ENCODE measurements at regions not wholly inside any gene's neighbourhood (a gene's known extent, or its start where the extent isn't known, plus 50 kb on each side); places are given as distances from the start of the nearest gene placed in this dataset.
A peak's percentile ranks its signal among the peaks of the same experiment; 100 is the strongest.
"Not testable (repeated sequence)": the region's sequence is repeated elsewhere in the genome, so short reads cannot be mapped to it uniquely, and the experiment has no call there.

DNA sequence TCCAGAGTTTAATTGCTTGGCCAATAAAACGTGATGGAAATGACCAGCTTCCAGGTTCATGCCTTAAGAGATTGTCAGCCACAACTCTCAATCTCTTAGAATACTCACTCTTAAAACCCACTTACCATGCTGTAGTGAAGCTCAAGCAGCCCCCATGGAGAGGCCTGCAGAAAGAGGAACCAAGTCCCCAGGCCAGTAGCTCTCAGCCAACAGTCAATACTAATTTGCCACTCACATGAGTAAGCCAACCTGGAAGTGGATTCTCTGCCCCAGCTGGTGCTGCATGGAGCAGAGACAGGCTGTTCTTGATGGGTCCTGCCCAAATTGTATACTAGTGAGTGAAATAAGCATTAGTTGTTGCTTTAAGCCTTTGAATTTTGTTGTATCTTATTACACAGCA lies 155.9 kb downstream of the OXSM start:
- peak; percentile 73 for DNase-seq (ENCODE audit: low spot score)

DNA sequence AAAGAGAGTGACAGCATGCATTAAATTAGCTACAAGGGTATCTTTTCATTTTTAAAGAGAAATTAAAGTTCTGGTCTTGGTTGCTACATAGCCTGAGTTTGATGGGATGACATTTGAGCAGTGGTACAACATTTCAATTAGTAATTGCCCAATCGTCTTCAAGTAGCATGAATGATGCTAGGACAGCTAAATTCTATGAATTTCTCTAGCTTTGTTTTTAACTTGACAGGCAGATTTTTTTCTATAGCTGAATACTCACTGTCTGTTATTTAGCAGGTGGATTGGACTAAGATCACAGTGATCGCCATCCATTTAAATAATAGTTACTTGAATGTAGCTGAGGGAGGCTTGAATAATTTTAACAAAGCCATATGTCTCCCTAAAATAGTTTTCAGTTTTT lies 162.2 kb downstream of the OXSM start:
- no peak for DNase-seq (ENCODE audit: low spot score)

DNA sequence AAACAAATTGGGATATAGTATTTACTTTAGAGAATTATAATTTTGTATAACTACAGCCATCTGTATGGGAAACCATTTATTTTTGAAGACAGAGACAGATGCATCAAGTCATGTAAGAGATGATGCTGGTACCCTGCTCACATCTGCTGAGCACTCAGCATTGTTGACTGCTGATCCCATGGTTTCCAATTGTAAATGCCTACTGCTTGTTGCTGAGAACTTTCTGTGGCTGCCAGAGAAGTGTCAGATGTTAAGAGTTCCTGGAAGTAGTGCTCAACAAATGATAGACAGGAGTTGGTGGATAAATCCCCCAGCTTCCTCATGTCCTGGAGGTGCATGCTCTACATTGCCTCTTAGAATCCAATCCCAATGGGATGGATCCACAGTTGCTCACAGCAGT lies 167.1 kb downstream of the OXSM start:
- DNase-seq (ENCODE audit: low spot score), result no peak

GRCh38 chr3:25960776-25961175 lies 170.9 kb downstream of the OXSM start:
- peak; percentile 46 for DNase-seq (ENCODE audit: low spot score)

DNA sequence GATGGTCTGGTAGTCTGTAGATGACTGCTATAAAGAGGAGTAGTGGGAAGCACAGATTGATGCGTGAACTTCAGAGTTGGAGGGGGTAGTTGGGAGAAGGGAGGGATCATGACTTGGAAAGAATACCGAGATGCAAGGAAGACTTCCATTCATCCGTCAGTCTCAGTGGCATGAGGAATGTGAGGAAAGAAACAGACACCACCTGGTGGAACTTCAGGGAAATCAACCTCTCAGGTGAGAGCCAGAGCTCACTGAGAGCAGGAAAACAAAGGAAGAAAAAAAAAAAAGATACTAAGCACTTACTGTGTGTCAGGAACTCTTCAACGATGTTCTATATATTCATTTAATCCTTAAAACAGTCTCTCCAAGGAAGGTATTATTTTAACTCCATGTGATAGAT lies 172.4 kb downstream of the OXSM start:
- DNase-seq (ENCODE audit: low spot score), result no peak

- no peak for DNase-seq (ENCODE audit: low spot score)
Measured at GRCh38 chr3:25964141-25964540, 174.3 kb downstream of the OXSM start.

- DNase-seq (ENCODE audit: low spot score), result no peak
Measured at GRCh38 chr3:25967385-25967784, 177.5 kb downstream of the OXSM start.

- no peak for DNase-seq (ENCODE audit: low spot score)
Measured at GRCh38 chr3:25971736-25972135, 181.8 kb downstream of the OXSM start.

DNA sequence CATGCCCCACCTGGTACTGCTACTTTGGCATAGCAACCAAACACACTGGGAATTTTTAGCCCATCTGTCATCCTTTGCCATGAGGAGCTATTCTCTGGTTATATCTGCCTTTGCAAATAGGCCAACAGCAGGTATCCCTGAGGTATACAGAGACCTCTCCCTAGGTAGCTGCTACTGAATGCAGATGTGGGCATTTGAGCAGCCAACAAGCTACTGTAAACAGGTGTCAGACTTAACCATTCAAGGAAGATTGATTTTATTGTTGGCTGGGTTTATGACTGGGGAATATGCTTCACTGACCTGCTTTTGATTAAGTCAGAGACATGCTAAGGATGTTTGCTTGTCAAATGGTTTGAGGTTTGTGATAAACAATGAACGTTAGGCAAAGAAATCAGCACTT lies 183.2 kb downstream of the OXSM start:
- peak; percentile 70 for DNase-seq (ENCODE audit: low spot score)

- peak; percentile 62 for DNase-seq (ENCODE audit: low spot score)
Measured at GRCh38 chr3:25982756-25983155, 192.9 kb downstream of the OXSM start.

DNA sequence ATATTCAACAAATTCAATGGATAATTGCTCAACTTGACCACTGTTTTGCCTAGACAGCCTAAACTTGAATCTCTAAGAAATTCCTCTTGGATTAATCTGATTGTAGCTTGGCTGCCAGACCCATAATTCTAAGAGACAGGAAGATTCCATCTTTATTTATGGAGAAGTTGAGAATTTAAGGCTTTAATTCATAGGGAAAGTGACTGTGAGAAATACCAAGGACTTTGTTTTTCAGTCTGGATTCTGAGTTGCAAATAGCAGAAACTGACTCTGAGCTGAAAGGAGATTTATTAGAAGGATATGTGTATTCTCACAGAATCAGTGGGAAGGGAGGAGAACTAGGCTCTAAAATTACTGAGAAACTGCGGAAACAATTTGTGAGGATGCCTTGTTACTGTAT lies 195.7 kb downstream of the OXSM start:
- no peak for DNase-seq (ENCODE audit: low spot score)

GRCh38 chr3:25992606-25993005 lies 202.7 kb downstream of the OXSM start:
- no peak for DNase-seq (ENCODE audit: low spot score)

GRCh38 chr3:26004172-26004571 lies 214.3 kb downstream of the OXSM start:
- DNase-seq (ENCODE audit: low spot score), result no peak

GRCh38 chr3:26011276-26011675 lies 221.4 kb downstream of the OXSM start:
- no peak for DNase-seq (ENCODE audit: low spot score)

DNA sequence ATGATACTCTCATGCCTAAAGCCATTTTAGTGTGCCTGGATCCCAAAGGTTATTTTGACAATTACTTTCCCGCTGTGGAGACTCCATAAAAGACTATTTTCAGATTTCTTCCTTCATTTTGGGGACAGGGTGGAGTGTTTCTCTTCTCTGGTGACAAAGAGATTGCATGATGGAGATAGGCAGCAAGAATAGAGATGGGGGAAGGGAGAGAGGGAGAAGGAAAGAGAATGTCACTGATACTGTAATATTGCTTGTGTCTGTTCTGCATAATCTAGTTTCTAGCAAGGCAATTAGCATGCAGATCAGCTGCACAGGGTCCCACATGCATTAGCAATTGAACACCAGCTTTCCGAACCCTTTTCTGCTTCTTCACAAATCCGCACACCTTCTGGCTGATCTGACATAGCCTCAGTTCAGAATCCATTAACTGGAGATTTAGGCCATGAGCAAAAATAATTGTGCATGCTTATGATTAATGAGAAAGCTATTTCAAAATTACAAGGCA lies 222.4 kb downstream of the OXSM start:
- no peak for DNase-seq (ENCODE audit: low spot score)

DNA sequence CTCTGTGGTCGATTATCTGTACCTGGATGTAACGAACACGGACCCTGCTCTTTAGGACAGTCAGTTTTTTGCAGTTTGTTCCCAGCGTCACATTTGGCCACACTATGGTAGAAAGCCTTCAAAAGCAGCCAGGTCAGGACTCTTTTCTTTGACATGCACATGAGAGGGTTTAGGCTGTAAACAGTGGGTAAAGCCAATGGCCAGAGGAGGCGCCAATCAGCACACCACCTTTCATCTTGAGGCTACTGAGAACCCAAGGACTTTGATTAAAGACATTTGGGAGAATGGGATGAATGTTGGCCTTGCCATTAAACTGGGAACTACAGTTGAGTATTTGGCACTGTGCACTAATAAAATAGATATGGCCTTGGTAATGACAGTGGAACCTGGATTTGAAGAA lies 225.9 kb downstream of the OXSM start:
- DNase-seq (ENCODE audit: low spot score), result no peak

DNA sequence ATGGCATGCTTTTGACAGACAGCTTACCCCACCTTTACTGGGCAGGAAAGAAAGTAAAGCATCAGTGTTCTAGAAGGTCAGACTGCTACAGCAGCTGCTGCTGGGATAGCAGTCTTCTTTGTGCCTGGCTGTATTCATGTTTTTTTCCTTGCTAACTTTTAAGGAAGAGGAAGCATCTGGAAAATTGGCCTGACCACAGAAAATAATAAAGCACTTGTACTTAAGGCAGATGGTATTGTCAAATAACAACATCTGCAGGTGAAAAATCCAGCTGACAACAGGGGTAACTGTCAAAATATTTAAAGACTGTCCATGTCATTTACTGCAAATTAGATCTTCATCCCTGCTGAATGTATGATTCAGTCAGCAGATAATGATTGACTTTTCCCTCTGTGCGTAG lies 229.0 kb downstream of the OXSM start:
- no peak for DNase-seq (ENCODE audit: low spot score)

DNA sequence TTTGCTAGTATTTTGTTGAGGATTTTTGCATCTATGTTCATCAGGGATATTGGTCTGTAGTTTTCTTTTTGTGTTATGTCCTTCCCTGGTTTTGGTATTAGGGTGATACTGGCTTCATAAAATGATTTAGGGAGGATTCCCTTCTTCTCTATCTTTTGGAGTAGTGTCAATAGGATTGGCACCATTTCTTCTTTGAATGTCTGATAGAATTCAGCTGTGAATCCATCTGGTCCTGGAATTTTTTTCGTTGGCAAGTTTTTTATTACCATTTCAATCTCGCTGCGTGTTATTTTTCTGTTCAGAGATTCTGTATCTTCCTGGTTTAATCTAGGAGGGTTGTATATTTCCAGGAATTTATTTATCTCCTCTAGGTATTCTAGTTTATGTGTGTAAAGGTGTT lies 234.3 kb downstream of the OXSM start:
- DNase-seq (ENCODE audit: low spot score), result not testable (repeated sequence)

- DNase-seq (ENCODE audit: low spot score), result no peak
Measured at GRCh38 chr3:26029321-26029720, 239.4 kb downstream of the OXSM start.

GRCh38 chr3:26042126-26042525 lies 252.2 kb downstream of the OXSM start:
- DNase-seq (ENCODE audit: low spot score), result not testable (repeated sequence)

GRCh38 chr3:26049951-26050350 lies 260.1 kb downstream of the OXSM start:
- DNase-seq (ENCODE audit: low spot score), result peak; percentile 73

- no peak for DNase-seq (ENCODE audit: low spot score)
Measured at GRCh38 chr3:26050776-26051175, 260.9 kb downstream of the OXSM start.

DNA sequence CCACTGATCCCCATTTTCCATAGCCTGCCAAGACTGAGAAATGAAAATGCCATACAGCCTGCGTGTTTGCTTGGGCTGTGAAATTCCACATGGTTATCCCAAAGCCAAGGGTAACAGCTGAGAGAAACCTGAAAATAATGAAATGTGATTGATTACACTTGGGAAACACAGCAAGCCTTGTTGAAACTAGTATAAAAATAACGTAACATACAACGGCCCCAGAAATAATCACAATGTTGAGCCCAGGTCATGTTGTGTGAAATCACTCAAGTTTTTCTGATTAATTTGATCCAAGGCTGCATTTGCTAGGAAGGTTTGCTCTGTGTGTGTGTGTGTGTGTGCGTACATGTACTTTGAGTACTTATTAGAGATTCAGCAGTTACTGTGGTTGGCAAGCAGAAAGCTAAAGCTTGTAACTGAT lies 269.0 kb downstream of the OXSM start:
- no peak for DNase-seq (ENCODE audit: low spot score)

DNA sequence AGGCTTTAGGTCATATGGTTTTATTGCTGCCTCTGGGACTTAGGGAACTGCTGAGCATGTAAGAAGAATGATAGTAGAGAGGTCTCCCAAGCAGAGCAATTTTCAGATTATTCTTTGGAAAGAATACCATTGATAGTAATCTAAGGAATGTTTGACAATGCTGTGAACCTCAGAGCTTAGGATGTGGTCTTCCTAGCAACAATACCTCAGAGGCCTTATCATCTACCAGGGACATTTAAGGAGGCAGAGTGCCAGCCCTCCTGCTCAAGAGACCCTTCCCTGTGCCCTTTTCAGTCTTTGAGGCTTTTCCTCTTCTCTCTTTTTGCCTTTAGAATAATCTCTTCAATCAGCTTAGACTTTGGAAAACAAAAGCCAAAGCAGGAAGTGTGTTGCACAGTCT lies 272.1 kb downstream of the OXSM start:
- no peak for DNase-seq (ENCODE audit: low spot score)

- no peak for DNase-seq (ENCODE audit: low spot score)
Measured at GRCh38 chr3:26064297-26064696, 274.4 kb downstream of the OXSM start.

Data from cerebellar cortex (tissue), 1 donor.